ENCODE measurements at regions not wholly inside any gene's neighbourhood (a gene's known extent, or its start where the extent isn't known, plus 50 kb on each side); places are given as distances from the start of the nearest gene placed in this dataset.

DNA sequence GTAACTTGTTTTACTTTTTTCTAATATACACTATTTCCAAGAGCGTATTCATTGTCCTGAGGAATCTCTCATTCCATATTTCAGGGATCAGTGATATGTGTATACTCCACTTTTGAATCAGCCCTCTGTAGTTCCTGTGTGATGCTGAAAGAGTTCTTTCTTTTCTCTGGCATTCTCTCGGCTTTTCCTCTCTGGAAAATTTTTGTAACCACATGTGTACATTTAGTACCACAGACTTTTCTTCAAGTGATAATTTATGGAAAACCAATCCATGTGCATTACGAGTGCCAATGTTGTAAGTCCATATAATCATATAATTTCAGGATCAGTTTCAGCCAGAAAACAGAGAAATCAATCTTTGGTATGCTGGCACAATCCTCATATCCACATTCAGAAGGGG is 102.2 kb upstream of the MBNL2 start:
- DNase-seq (ENCODE audit: low spot score in 2 of 2) (no peak), ATAC-seq (ENCODE audit: low read depth) (no peak)
- Mint-ChIP-seq H3K27me3 (peaks cover 17% of the 10 kb centered on the region), H3K9me3 (no peaks in the 10 kb centered on the region), H3K27ac (no peak overlapping the region), H3K36me3 (no peaks in the 10 kb centered on the region), H3K4me3 (no peak overlapping the region), H3K4me1 (no peaks in the 10 kb centered on the region)

DNA sequence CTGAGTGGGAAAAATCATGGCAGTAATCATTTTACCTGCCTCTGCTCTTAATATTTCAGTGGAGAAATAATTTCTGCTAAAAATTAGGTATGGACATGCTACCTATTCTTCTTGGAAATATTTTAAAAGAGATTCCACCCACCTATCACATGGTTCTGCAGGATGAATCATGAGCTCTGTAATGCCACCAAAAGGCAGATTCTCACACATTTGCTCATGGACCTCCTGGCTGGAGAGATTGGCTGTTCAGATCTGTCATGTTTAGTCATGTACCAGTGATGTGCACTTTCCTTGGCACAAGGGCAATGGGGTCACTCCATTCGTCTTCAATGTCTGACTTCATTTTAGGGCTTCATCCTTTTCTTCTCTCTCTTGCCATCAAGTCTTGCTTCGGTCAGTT is 101.8 kb upstream of the MBNL2 start:
- ATAC-seq (ENCODE audit: low read depth) = no peak
- H3K4me1 Mint-ChIP-seq = no peaks in the 10 kb centered on the region
- no peaks in the 10 kb centered on the region for H3K9me3 Mint-ChIP-seq
- H3K27me3 Mint-ChIP-seq = peaks cover 17% of the 10 kb centered on the region
- no peaks in the 10 kb centered on the region for H3K36me3 Mint-ChIP-seq
- DNase-seq (ENCODE audit: low spot score in 2 of 2) = no peak
- H3K4me3 Mint-ChIP-seq = no peak overlapping the region
- H3K27ac Mint-ChIP-seq = no peak overlapping the region

DNA sequence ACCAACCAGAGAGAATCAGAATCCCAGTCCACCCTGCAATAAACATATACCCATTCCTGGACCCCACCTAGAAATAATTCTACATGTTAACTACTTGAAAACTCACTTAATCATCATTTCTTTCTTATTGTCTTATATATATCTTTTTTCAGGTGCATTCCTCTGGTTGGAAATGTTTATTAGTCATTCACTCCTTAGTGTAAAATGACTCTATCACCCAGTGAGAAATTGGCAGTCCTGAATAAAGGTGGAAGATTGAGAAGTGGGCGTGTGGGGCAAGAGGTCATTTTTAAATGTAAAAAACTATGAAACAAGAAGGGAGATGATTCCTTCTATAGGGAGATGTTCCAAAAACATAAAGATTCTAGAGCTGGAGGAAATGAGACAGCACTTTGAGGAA is 101.2 kb upstream of the MBNL2 start:
- ATAC-seq (ENCODE audit: low read depth) (no peak), DNase-seq (ENCODE audit: low spot score in 2 of 2) (no peak)
- H3K4me1 Mint-ChIP-seq = peaks cover 3% of the 10 kb centered on the region
- peaks cover 19% of the 10 kb centered on the region for H3K27me3 Mint-ChIP-seq
- no peak overlapping the region for H3K27ac Mint-ChIP-seq
- H3K36me3 Mint-ChIP-seq = no peaks in the 10 kb centered on the region
- no peak overlapping the region for H3K4me3 Mint-ChIP-seq
- no peaks in the 10 kb centered on the region for H3K9me3 Mint-ChIP-seq

DNA sequence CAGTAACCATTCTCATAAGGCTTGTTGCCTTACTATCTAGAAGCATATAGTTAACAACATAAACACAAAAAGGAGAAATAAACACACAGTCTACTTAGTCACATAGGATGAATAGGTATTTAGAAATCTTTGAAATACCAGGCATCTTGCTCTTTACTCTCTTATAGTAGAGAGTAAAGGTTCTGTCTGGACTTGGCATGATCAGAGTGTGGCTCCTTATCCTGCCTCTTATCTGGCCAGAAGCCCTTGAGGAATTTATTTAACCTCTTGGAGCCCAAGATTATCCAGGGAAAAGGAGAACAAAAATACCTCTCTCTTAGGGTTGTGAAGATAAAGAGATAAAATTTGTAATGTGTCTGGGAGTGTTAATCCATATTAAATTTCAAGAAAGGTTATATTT is 100.2 kb upstream of the MBNL2 start:
- no peak overlapping the region for H3K4me3 Mint-ChIP-seq
- H3K9me3 Mint-ChIP-seq = no peaks in the 10 kb centered on the region
- no peaks in the 10 kb centered on the region for H3K36me3 Mint-ChIP-seq
- ATAC-seq (ENCODE audit: low read depth) (no peak), DNase-seq (ENCODE audit: low spot score in 2 of 2) (no peak)
- H3K4me1 Mint-ChIP-seq = peaks cover 3% of the 10 kb centered on the region
- no peak overlapping the region for H3K27ac Mint-ChIP-seq
- peaks cover 23% of the 10 kb centered on the region for H3K27me3 Mint-ChIP-seq

DNA sequence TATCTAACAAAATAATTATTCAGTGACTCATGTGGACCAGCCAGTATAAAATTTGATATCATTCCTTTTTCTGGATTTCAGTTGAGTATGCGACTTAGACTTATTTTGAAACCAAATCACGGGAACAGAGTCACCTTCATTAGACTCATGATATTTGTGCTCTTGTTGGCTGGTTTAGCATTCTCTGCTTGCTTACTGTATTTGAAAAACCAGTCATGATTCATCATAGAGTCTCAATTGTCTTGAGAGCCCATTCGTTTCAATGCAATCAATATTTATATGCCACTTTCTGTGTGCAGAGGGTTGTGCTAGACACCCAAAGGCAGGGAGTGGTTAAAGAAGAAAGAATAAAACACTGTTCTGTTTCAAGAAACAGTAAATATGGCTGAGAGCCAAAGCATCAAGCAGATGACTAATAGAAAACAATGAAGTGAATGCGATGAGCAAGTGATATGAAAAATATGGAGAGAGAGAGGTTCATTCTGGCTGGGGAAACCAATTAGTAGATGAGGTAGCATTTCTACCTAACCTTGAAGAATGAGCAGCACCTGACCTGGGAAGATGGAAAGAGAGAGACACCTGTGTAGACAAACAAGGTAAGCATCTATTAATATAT is 99.6 kb upstream of the MBNL2 start:
- no peak for DNase-seq (ENCODE audit: low spot score in 2 of 2)
- Mint-ChIP-seq H3K36me3 (no peaks in the 10 kb centered on the region), H3K9me3 (no peaks in the 10 kb centered on the region), H3K4me1 (peaks cover 3% of the 10 kb centered on the region), H3K27me3 (peaks cover 23% of the 10 kb centered on the region), H3K27ac (no peak overlapping the region), H3K4me3 (no peak overlapping the region)
- no peak for ATAC-seq (ENCODE audit: low read depth)

DNA sequence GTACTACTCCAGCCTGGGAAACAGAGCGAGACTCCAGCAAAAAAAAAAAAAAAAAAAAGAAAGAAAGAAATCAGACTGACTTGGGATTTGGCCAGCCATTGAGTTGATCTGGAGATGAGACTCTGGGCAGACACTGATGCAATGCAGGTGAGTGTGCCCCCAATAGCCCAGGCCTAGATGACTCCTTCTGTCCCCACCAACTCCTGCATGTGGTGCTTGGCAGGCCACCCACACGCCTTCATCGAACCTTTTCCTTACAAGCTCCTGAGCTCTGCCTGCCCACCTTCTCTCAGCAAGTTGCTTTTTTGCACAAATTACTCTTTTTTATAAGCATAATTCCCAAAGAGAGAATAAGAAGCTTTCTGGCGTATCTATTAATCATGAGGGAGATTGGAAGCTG is 97.9 kb upstream of the MBNL2 start:
- no peak overlapping the region for H3K27ac Mint-ChIP-seq
- H3K4me3 Mint-ChIP-seq = no peak overlapping the region
- ATAC-seq (ENCODE audit: low read depth) (no peak), DNase-seq (ENCODE audit: low spot score in 2 of 2) (no peak)
- H3K9me3 Mint-ChIP-seq = no peaks in the 10 kb centered on the region
- H3K4me1 Mint-ChIP-seq = peaks cover 3% of the 10 kb centered on the region
- no peaks in the 10 kb centered on the region for H3K36me3 Mint-ChIP-seq
- H3K27me3 Mint-ChIP-seq = peaks cover 22% of the 10 kb centered on the region

DNA sequence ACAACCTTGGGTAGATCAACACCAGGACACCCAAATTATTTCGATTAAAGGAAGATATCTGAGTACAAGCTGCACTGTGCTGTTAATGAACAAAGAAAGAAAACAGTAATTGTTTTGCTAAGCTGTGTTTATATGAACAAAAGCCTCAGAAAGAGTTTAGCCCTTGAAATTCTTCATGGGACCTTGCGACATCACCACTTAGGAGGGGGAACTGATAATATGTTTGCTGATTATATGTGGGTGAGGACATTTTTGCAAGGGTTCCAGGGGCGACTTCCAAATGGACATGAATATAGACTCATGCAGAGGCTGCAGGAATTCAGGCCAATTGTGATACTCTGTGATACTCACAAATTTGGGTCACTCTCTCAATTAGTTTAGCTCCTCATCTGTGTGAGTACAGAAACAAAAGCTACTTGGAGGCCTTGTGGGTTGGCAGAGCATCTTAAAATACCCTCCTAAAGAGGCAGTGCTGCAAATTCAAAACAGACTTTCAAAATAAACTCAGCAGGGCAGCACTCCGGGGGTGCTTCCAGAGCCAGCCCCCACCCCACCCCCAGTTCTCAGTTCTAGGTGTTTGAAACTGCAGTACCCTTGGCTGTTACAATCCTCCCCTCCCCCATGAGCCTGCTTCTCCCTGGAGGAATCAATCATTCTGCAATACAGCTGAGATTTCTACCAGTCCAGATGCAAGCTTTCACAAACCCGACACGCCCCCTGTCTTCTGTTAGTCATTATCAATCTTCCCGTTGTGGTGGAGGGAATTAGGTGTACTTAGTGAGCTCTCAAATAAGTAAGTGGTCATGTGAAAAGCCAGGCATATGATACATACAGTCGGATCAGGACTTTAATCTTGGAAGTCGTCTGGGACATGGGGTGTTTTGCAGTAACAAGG is 97.0 kb upstream of the MBNL2 start:
- no peak for ATAC-seq (ENCODE audit: low read depth)
- DNase-seq (ENCODE audit: low spot score in 2 of 2) = no peak
- no peaks in the 10 kb centered on the region for H3K36me3 Mint-ChIP-seq
- no peaks in the 10 kb centered on the region for H3K9me3 Mint-ChIP-seq
- H3K4me1 Mint-ChIP-seq = peaks cover 3% of the 10 kb centered on the region
- H3K4me3 Mint-ChIP-seq = no peak overlapping the region
- H3K27me3 Mint-ChIP-seq = peaks cover 18% of the 10 kb centered on the region
- no peak overlapping the region for H3K27ac Mint-ChIP-seq

DNA sequence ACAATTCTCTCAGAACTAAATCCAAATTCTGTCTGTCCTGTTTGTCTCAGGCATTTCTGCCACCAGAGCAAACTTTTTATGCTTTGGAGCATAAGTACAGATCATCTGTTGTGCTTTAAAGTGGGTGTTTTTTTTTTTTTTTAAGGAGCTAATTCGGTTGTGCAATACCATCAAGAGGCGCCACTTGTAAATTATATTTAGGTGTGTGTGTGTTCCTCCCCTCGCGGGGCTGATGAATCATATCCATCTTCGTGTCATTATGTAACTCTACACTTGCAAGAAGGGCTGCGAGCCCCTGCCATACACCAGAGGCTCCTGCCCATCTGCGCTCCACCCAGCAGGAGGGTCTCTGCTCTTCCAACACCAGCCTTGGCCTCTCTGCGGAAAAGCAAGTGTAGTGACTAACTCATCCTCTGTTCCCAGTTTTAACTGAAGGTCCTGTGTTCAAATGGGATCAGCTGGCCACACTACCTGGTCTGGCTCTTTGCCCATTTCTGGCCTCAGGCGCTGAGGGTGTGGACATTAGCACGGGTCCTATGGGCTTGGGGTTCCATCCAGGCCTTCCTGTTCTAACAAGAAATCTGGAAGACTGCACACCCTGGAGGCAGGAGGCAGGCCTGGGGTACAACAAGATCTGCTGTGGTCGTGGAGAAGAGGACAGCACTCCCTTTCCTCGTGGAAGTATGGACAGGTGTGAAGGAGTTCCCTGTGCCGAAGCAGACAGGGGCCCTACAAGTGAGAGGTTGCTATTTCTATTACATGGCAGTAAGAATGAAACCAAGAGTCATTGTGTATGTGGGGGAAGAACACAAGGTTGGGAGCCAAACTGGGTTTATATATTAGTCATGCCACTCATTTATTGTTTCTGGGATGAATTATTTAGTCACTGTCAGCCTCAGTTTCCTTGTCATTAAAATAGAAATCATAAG is 96.1 kb upstream of the MBNL2 start:
- DNase-seq (ENCODE audit: low spot score in 2 of 2) (no peak), ATAC-seq (ENCODE audit: low read depth) (no peak)
- no peak overlapping the region for H3K27ac Mint-ChIP-seq

DNA sequence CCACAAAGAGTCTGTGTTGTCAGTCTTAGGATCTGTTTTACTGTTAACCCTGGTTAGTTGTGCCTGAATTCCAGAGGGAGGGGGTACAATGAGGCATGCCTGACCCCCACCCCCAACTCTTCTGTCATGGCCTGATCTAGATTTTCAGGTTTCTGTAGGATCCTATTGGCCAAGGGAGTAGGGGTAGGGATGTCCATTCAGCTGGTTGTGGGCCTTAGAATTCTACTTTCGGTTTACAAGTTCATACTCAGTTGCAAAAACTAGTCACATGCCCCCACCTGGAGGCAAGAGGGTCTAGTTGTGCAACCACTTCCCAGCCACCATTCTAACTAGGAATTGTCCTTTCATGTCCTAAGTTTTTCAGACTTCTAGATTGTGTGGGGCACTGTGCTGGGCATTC is 94.3 kb upstream of the MBNL2 start:
- peaks cover 3% of the 10 kb centered on the region for H3K4me1 Mint-ChIP-seq
- no peak overlapping the region for H3K27ac Mint-ChIP-seq
- no peak for ATAC-seq (ENCODE audit: low read depth)
- peaks cover 13% of the 10 kb centered on the region for H3K27me3 Mint-ChIP-seq
- no peaks in the 10 kb centered on the region for H3K36me3 Mint-ChIP-seq
- H3K4me3 Mint-ChIP-seq = no peak overlapping the region
- no peaks in the 10 kb centered on the region for H3K9me3 Mint-ChIP-seq
- no peak for DNase-seq (ENCODE audit: low spot score in 2 of 2)

More for the DNA sequence above, 96.1 kb upstream of the MBNL2 start:
- no peaks in the 10 kb centered on the region for H3K36me3 Mint-ChIP-seq
- no peak overlapping the region for H3K4me3 Mint-ChIP-seq
- H3K4me1 Mint-ChIP-seq = peaks cover 3% of the 10 kb centered on the region
- H3K9me3 Mint-ChIP-seq = no peaks in the 10 kb centered on the region
- H3K27me3 Mint-ChIP-seq = peaks cover 18% of the 10 kb centered on the region

DNA sequence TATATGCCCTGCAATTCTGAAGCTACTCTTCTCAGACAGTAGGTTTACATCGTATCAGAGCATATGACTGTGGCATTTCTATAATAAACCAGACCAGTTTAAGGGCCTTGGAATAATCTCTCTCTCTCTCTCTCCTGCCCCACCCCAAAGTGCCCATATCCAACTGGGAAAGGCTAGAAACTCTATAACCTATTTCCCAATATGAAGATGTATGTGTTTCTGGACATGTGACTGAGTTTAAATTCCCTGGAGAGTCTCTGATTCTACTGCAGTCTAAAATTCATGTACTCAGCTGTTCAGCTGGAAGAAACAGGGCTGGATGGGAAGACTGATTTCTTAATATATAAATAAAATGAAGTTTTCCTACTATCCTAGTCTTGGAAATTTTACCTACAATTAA is 91.9 kb upstream of the MBNL2 start:
- Mint-ChIP-seq H3K9me3 (no peaks in the 10 kb centered on the region), H3K27ac (no peak overlapping the region), H3K4me3 (no peak overlapping the region), H3K27me3 (peaks cover 9% of the 10 kb centered on the region), H3K36me3 (no peaks in the 10 kb centered on the region), H3K4me1 (peaks cover 3% of the 10 kb centered on the region)
- no peak for DNase-seq (ENCODE audit: low spot score in 2 of 2)
- no peak for ATAC-seq (ENCODE audit: low read depth)

DNA sequence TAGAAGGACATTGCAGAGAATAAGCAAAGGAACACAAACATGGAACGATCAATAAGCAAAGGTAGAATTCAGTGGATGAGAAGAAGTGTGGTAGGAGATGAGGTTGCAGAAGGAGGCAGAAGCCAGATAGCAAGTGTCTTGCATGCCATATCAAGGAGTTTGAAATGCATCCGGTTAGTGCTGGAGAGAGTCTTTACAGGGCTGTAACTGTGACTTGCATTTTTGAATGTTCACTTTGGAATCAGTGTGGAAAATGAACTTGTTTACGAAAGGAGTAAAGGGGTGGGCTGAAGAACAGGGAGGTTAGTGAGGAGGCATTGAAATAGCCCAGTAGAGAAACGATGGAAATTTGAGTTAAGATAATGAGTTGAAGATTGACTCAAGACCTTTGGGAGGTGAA is 90.7 kb upstream of the MBNL2 start:
- no peaks in the 10 kb centered on the region for H3K9me3 Mint-ChIP-seq
- no peak overlapping the region for H3K4me3 Mint-ChIP-seq
- no peaks in the 10 kb centered on the region for H3K4me1 Mint-ChIP-seq
- DNase-seq (ENCODE audit: low spot score in 2 of 2) (no peak), ATAC-seq (ENCODE audit: low read depth) (no peak)
- no peaks in the 10 kb centered on the region for H3K36me3 Mint-ChIP-seq
- peaks cover 4% of the 10 kb centered on the region for H3K27me3 Mint-ChIP-seq
- H3K27ac Mint-ChIP-seq = no peak overlapping the region

DNA sequence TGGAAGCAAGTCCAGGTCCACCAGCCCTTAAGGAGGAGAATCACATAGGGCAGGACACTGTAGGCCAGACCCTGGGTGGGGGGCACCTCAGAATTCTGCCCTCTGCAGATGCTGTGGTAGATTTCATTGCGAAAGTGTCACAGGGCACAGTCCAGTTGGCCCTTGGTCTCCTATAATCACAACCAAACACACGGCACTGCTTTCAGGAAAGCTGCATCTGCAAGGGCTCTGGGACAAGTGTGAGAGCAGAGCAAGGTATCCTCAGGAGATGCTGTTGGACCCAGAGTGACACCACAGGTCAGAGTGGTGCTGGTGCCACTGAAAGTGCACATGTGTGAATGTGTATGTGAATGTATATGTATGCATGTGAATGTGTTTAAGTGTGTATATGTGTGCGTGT is 88.6 kb upstream of the MBNL2 start:
- no peak for ATAC-seq (ENCODE audit: low read depth)
- peaks cover 6% of the 10 kb centered on the region for H3K27me3 Mint-ChIP-seq
- H3K9me3 Mint-ChIP-seq = no peaks in the 10 kb centered on the region
- no peak overlapping the region for H3K27ac Mint-ChIP-seq
- H3K4me1 Mint-ChIP-seq = no peaks in the 10 kb centered on the region
- DNase-seq (ENCODE audit: low spot score in 2 of 2) = no peak
- H3K4me3 Mint-ChIP-seq = no peak overlapping the region
- H3K36me3 Mint-ChIP-seq = no peaks in the 10 kb centered on the region

DNA sequence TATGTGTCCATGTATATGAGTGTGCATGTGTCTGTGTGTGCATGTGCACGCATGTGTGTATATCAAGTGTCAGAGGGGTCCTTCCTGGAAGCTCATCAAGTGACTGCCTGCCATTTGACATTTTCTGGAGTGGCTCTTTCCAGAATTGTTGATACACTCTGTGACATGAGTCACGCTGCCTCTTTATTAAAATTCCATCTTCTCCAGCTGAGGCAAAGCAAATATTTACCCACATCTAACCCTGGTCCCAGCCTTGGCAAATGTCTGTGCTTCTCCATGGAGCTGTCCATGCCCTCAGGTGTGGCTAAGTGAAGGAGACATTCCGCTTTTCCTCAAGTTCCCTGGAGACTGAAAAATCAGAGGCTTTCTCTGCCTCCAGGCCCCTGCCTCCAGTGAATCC is 88.2 kb upstream of the MBNL2 start:
- Mint-ChIP-seq H3K27ac (no peak overlapping the region), H3K9me3 (no peaks in the 10 kb centered on the region), H3K4me3 (no peak overlapping the region), H3K36me3 (no peaks in the 10 kb centered on the region), H3K4me1 (no peaks in the 10 kb centered on the region), H3K27me3 (peaks cover 4% of the 10 kb centered on the region)
- no peak for DNase-seq (ENCODE audit: low spot score in 2 of 2)
- ATAC-seq (ENCODE audit: low read depth) = no peak
